ENCODE measurements at regions not wholly inside any gene's neighbourhood (a gene's known extent, or its start where the extent isn't known, plus 50 kb on each side); places are given as distances from the start of the nearest gene placed in this dataset.

- no peak for DNase-seq
Measured at GRCh38 chr14:61953602-61954001, 191.4 kb downstream of the SNAPC1 start.

DNA sequence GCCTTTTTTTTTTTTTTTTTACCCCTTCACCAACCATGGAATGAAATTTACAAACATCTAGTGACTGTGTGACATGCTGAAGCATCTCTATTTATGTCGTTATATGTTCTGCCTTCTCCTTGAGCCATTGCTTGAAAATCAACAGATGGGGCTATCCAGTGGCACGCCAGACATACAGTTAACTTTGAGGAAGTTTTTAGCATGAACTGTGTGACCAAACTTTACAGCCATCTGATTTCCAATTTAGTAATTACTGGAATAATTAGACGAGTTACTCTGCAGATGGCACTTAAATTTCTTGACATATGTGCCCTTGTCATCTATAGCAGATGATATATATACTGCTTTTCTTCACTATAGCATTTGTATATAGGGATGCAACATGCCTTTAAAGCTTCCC, 192.1 kb downstream of the SNAPC1 start:
- DNase-seq, result no peak

DNA sequence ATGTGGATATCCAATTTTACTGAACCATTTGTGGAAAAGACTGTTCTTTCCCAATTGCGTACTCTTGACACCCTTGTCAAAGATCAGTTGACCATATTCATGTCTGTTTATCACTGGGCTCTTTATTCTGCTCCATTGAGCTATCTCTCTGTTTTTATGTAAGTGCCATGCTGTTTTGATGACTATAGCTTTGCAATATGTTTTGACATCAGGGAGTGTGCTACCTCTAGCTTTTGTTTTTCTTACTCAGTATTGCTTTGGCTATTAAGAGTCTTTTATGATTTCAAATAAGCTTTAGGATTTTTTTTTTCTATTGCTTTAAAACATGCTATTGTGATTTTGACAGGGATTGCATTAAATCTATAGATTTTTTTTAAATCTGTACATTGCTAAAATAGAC, 194.3 kb downstream of the SNAPC1 start:
- DNase-seq, result no peak

GRCh38 chr14:61959348-61959747, 197.1 kb downstream of the SNAPC1 start:
- no peak for DNase-seq

GRCh38 chr14:61961369-61961768, 199.1 kb downstream of the SNAPC1 start:
- no peak for DNase-seq

DNA sequence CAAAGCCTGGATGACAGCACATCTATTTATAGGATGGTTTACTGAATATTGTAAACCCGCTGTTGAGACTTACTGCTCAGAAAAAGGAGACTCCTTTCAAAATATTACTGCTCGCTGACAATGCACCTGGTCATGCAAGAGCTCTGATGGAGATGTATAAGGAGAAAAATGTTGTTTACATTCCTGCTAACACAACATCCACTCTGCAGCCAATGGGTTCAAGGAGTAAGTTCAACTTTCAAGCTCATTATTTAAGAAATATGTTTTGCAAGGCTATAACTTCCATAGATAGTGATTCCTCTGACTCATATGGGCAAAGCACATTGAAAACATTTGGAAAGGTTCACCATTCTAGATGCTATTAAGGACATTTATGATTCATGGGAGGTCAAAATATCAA, 201.7 kb downstream of the SNAPC1 start:
- no peak for DNase-seq

GRCh38 chr14:61965030-61965745, 203.0 kb downstream of the SNAPC1 start:
- DNase-seq, result no peak

- no peak for DNase-seq
Measured at GRCh38 chr14:61968207-61968606, 206.0 kb downstream of the SNAPC1 start.

DNA sequence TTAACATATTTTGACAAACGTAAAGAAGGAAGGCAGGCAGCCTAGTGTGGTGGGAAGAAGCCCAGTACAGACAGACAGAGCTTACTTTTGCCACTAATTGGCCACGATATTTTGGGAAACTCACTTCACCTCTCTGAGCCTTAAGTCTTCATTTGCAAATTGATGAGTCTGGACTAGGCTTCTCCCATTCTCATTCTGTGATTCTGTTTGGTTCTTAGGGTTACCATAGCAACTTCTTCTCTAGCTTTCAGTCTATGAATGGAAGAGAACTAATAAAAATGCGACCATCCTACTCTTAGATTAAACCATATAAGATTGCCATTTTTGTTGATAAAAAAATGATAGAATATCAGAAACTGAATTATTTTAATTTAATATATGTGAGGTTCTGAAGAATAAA, 210.5 kb downstream of the SNAPC1 start:
- no peak for DNase-seq

- DNase-seq, result no peak
Measured at GRCh38 chr14:61973981-61974380, 211.8 kb downstream of the SNAPC1 start.

DNA sequence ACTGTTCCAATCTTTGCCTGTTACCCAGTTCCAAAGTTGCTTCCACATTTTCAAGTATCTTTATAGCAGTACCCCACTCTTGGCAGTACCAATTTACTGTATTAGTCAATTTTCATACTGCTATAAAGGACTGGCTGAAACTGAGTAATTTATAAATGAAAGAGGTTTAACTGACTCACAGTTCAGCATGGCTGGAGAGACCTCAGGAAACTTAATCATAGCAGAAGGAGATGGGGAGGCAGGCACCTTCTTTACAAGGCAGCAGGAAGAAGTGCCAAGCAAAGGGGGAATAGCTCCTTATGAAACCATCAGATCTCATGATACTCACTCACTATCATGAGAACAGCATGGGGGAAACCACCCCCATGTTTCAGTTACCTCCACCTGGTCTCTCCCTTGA, 215.0 kb downstream of the SNAPC1 start:
- DNase-seq, result no peak

DNA sequence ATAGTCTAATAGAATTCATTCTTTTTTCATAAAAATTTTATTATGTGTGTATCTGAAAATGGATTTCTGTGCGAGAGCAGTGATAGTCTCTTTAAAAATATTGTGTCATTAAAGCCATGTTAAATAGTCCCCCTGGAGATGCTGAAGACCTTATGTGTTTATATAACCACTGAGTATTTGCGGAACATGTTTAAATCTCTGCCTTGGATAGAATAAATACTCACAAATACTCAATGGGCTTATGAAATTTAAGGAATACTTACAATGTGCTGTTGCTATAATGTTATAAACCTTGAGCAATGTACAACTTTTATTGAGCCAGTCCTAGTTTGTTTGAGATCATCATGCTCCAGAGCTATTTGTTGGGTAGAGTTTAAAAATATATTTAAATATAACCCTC, 226.0 kb downstream of the SNAPC1 start:
- DNase-seq, result no peak

DNA sequence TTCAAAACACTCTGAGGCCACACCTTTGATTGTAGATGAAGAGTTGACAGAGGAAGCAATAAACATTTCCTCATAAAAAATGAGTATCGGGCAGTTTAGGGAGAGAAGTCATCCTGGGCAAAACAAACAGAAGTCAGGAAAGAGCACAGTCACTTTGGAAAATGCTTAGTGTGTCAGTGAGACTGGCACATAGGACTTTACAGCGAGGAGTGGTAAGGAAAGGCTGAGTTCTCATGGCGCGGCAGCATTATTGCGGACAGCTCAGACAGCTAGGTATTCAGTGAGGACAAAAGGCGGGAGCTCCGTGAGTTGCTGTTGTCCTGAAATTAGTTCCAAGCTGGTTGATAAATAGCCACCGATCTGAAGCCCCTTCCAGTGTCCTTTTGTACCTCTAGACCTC, 229.9 kb downstream of the SNAPC1 start:
- no peak for DNase-seq

GRCh38 chr14:61992926-61993325, 230.7 kb downstream of the SNAPC1 start:
- DNase-seq, result no peak

DNA sequence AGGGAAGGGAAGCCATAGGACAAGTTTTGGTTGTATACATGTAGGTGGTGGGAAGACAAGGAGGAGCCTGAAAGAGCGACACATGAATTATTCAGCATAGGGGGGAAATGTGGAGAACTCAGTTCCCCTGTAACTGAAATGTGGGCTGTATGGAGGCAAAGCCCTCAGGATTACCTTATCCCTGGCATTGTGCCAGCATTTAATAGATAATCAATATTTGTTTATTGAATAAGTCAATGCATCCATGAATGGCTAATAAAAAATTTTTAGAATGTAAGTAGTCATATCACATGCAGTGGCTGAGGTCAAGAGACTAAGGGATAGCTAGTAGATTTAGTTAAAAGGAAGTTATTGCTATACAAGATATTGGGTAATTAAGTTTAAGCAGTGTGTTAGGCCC, 232.4 kb downstream of the SNAPC1 start:
- DNase-seq, result no peak

DNA sequence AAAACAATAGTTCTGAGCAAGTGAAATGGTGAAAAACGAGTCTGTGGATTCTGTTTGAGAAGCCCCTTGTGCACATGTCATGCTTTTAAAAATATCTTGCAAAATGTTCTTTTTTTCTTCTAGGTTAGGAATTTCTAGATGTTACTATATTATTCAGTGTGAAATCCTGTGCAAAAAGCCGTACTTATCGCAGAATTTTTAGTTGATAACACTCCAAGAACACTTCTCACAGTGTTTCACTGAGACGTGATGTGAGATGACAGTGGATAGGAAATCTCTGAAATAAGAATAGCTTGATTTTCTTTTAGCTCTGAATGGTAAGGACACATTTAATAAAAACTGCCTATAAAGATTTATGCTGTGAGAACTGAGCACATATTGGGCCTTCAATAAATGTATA, 234.5 kb downstream of the SNAPC1 start:
- DNase-seq, result no peak

GRCh38 chr14:61997161-61997560, 234.9 kb downstream of the SNAPC1 start:
- no peak for DNase-seq

- DNase-seq, result no peak
Measured at GRCh38 chr14:62001963-62002362, 239.7 kb downstream of the SNAPC1 start.

DNA sequence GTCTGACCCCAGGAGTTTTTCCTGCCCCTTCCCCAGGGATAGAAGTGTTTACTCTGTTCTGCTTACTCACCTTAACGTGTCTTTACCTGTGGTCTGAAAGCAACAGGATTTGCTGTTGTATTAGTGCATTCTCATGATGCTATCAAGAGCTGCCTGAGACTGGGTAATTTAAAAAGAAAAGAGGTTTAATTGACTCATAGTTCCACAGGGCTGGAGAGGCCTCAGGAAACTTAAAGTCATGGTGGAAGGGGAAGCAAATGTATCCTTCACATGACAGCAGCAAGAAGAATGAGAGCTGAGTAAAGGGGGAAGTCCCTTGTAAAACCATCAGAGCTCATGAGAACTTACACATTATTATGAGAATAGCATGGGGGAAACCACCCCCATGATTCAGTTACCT, 240.4 kb downstream of the SNAPC1 start:
- DNase-seq, result no peak

GRCh38 chr14:62003701-62004100, 241.5 kb downstream of the SNAPC1 start:
- no peak for DNase-seq

GRCh38 chr14:62006116-62006731, 244.0 kb downstream of the SNAPC1 start:
- no peak for DNase-seq

DNA sequence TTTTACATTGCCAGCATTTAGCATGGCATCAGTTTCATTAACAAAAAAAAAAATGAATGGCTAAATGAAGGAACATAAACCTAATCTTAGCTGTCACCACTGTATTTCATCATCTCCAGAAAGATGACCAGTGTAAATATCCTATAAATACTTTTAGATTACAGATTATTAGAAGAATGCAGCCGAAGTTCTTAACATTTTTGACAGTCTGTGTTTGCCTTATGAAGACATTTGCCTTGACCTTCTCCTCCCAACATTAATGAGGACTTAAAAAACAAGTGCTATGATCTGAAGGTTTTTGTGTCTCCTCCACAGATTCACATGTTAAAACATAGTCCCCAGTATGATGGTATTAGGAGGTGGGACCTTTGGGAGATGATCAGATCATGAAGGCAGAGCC, 253.0 kb downstream of the SNAPC1 start:
- no peak for DNase-seq

DNA sequence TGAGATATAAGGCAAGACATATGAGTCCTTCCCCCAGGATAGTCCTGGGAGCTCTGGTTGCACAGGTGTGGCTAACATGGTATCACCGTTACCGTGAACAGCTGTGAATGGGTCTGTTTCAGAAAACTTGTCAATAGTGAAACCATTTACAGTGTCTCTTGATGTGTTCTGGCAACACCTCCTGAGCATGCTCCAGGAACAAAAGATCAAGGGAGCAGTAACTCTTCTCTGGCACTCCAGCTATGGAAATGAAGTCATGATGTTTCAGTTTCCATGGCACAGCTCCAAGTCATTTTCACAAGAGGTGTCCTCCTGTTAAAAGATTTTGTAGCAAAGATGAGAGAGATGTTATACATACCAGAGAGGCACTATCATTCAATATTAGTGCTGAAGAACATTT, 253.7 kb downstream of the SNAPC1 start:
- DNase-seq, result peak; percentile 81

DNA sequence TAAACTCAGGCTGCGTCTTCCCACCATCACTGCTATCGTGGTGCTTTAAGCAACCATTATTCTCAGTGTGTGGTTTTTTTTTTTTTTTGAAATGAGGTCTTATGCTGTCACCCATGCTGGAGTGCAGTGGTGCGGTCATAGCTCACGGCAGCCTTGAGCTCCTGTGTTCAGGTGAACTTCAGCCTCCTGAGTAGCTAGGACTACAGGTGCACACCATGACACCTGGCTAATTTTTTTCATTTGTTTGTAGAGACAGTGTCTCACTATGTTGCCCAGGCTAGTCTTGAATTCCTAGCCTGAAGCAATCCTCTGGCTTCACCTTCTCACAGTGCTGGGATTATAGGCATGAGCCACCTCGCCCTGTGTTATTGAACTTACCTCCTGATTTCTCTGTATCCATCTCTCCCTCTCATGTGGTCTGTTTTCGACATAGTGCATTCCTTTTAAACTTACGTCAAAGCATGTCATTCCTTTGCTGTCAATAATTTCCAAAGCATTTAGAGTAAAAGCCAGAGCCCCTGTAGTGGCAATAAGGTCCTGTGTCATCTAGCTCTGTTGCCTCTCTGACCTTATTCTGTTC, 255.5 kb downstream of the SNAPC1 start:
- no peak for DNase-seq

- no peak for DNase-seq
Measured at GRCh38 chr14:62018606-62019005, 256.4 kb downstream of the SNAPC1 start.
